LoVo (cell line): ENCODE measurements at regions not wholly inside any gene's neighbourhood (a gene's known extent, or its start where the extent isn't known, plus 50 kb on each side); places are given as distances from the start of the nearest gene placed in this dataset.

Experiments used
- DNase-seq: peaks from one replicate; pipeline ENCODE4 v3.0.0-alpha.2; 2016; ENCODE audit warnings: low spot score

GRCh38 chr15:61633951-61634350 lies 404.8 kb upstream of the RORA start:
- DNase-seq = no peak

- no peak for DNase-seq
These were observed 400.2 kb upstream of the RORA start for GRCh38 chr15:61629269-61629668.

GRCh38 chr15:61624950-61625349 lies 395.8 kb upstream of the RORA start:
- no peak for DNase-seq

GRCh38 chr15:61623746-61624145 lies 394.6 kb upstream of the RORA start:
- no peak for DNase-seq

GRCh38 chr15:61621865-61622264 lies 392.8 kb upstream of the RORA start:
- DNase-seq = no peak

GRCh38 chr15:61621146-61621545 lies 392.0 kb upstream of the RORA start:
- peak; percentile 14 for DNase-seq

GRCh38 chr15:61620151-61620550 lies 391.0 kb upstream of the RORA start:
- DNase-seq = no peak

GRCh38 chr15:61613729-61614128 lies 384.6 kb upstream of the RORA start:
- DNase-seq = no peak

GRCh38 chr15:61613138-61613537 lies 384.0 kb upstream of the RORA start:
- no peak for DNase-seq

- DNase-seq = no peak
These were observed 383.0 kb upstream of the RORA start for GRCh38 chr15:61612111-61612510.

- DNase-seq = no peak
These were observed 376.2 kb upstream of the RORA start for GRCh38 chr15:61605343-61605742.

- no peak for DNase-seq
These were observed 369.6 kb upstream of the RORA start for GRCh38 chr15:61598655-61599054.

- DNase-seq = peak; percentile 11
These were observed 355.3 kb upstream of the RORA start for GRCh38 chr15:61584410-61584809.

GRCh38 chr15:61582092-61582491 lies 353.0 kb upstream of the RORA start:
- no peak for DNase-seq

- no peak for DNase-seq
These were observed 346.5 kb upstream of the RORA start for GRCh38 chr15:61575597-61575996.

GRCh38 chr15:61571026-61571425 lies 341.9 kb upstream of the RORA start:
- DNase-seq = no peak

- DNase-seq = no peak
These were observed 335.7 kb upstream of the RORA start for GRCh38 chr15:61564785-61565184.

- DNase-seq = no peak
These were observed 329.4 kb upstream of the RORA start for GRCh38 chr15:61558172-61559136.

- peak; percentile 38 for DNase-seq
These were observed 327.0 kb upstream of the RORA start for GRCh38 chr15:61556037-61556648.

GRCh38 chr15:61549727-61550126 lies 320.6 kb upstream of the RORA start:
- DNase-seq = no peak

GRCh38 chr15:61545763-61546162 lies 316.7 kb upstream of the RORA start:
- DNase-seq = no peak

GRCh38 chr15:61541516-61541915 lies 312.4 kb upstream of the RORA start:
- DNase-seq = no peak

GRCh38 chr15:61537337-61537736 lies 308.2 kb upstream of the RORA start:
- no peak for DNase-seq
